Sigmoid colon (tissue), 4 donors: ENCODE measurements at regions not wholly inside any gene's neighbourhood (a gene's known extent, or its start where the extent isn't known, plus 50 kb on each side); places are given as distances from the start of the nearest gene placed in this dataset.
"Not testable (repeated sequence)": the region's sequence is repeated elsewhere in the genome, so short reads cannot be mapped to it uniquely, and the experiment has no call there.

Experiments
- EP300 ChIP-seq, 4 donors: sonication (generic); formaldehyde crosslinking; IDR thresholded peaks; one replicate each; pipeline ENCODE4 v1.6.1; 2017; ENCODE audit warnings: antibody characterized with exemption in 4 of 4
- POLR2A ChIP-seq, 2 donors: fragments of 450-650 bp; IDR thresholded peaks; one replicate each; pipeline ENCODE4 v1.6.1; 2016; ENCODE audit warnings: antibody characterized with exemption in 2 of 2, mild to moderate bottlenecking in 2 of 2, moderate library complexity in 2 of 2
- POLR2AphosphoS5 ChIP-seq, 4 donors: sonication (generic); formaldehyde crosslinking; IDR thresholded peaks; one replicate each; pipeline ENCODE4 v1.6.1; 2017; ENCODE audit warnings: antibody characterized with exemption in 4 of 4
- TF ChIP-seq, protein P1 (sequence below), 4 experiments: fragments of 450-650 bp in 3 of 4; fragments of 200-600 bp in 1 of 4; IDR thresholded peaks; one replicate each; pipeline ENCODE4 v1.5.1; 2016 to 2019; ENCODE audit warnings: antibody characterized with exemption in 4 of 4, mild to moderate bottlenecking in 3 of 4, moderate library complexity in 2 of 4

DNA sequence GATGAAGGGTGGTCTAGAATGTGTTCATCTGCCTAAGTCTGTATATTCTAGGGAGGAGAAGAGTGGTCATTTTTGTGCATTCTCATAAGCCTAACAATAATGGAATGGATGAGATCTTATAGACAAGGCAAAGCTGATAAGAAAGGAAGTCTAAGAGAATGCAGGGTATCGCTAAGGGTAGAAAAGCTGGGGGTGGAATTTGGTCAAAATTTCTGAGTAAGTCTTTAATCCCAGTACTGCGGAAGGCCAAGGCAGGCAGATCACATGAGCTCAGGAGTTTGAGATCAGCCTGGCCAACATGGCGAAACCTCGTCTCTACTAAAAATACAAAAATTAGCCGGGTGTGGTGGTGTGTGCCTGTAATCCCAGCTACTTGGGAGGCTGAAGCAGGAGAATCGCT is 62.5 kb upstream of the CNEP1R1 start:
- TF ChIP-seq POLR2A, POLR2AphosphoS5, EP300 (IDR thresholded peaks at IDR 0.05): not testable (repeated sequence)
- TF ChIP-seq, protein P1, sequence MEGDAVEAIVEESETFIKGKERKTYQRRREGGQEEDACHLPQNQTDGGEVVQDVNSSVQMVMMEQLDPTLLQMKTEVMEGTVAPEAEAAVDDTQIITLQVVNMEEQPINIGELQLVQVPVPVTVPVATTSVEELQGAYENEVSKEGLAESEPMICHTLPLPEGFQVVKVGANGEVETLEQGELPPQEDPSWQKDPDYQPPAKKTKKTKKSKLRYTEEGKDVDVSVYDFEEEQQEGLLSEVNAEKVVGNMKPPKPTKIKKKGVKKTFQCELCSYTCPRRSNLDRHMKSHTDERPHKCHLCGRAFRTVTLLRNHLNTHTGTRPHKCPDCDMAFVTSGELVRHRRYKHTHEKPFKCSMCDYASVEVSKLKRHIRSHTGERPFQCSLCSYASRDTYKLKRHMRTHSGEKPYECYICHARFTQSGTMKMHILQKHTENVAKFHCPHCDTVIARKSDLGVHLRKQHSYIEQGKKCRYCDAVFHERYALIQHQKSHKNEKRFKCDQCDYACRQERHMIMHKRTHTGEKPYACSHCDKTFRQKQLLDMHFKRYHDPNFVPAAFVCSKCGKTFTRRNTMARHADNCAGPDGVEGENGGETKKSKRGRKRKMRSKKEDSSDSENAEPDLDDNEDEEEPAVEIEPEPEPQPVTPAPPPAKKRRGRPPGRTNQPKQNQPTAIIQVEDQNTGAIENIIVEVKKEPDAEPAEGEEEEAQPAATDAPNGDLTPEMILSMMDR (IDR thresholded peaks at IDR 0.05): not testable (repeated sequence)
